ENCODE measurements at regions not wholly inside any gene's neighbourhood (a gene's known extent, or its start where the extent isn't known, plus 50 kb on each side); places are given as distances from the start of the nearest gene placed in this dataset.
"Not testable (repeated sequence)": the region's sequence is repeated elsewhere in the genome, so short reads cannot be mapped to it uniquely, and the experiment has no call there.

- DNase-seq: no peak
Observed at GRCh38 chr4:124019749-124020549, 623.4 kb downstream of the SPRY1 start.

GRCh38 chr4:124025000-124025399 lies 628.4 kb downstream of the SPRY1 start:
- no peak for DNase-seq

DNA sequence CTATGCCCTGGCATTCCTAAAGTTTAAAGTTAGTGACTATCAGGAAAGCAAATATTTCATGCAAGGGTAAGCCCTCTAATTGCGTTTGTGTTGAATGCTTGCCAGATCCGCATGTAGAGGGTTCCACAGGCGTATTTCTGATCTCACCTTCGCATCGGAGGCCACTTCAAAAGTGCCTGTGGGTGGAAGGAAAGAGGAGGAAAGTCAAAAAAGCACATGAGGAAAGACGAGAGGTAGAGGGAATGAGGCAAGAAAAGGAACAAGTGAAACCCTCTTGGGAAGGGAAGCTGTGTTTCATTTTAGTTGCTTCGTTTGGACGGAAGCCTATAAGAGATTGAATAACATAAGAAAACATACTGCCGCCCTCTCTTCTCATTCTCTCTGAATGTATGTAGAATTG lies 628.8 kb downstream of the SPRY1 start:
- DNase-seq: no peak

- DNase-seq: no peak
Observed at GRCh38 chr4:124028182-124028581, 631.6 kb downstream of the SPRY1 start.

DNA sequence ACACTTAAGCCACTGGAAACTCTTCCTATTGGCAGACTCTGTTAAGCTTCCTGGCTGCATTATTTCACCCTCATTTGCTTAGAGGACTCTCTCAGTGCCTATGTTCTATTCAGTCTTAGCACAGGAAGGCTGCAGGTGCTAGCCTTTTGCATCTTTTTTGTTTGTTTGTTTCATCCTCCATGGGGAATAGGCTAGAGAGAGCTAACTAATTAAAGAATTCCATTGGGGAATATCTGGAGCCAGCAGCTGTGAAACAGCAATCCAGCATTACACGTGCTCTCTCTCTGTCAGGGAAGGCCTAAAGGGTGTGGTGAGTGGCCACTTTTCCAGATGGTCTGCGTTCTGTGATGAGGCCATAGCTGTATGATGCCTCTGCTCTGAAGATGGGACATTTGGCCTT lies 633.6 kb downstream of the SPRY1 start:
- no peak for DNase-seq

DNA sequence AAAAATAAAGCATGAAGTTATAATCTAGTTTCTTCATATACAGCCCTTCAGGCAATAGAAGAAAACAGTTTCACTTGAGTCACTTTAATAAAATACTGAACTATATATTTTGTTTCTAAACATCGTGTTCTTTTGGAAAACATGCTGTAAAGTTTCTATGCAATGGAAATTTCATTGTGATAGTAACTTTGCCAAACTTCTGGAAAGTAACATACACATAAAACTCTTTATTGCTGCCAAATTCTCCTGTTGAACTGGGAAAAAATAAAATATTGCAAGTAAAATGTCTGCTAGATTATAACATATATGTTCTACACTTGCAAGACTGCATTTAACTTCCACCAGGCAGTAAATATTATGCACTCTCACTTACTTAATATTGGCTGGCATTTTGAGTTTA lies 635.4 kb downstream of the SPRY1 start:
- no peak for DNase-seq

DNA sequence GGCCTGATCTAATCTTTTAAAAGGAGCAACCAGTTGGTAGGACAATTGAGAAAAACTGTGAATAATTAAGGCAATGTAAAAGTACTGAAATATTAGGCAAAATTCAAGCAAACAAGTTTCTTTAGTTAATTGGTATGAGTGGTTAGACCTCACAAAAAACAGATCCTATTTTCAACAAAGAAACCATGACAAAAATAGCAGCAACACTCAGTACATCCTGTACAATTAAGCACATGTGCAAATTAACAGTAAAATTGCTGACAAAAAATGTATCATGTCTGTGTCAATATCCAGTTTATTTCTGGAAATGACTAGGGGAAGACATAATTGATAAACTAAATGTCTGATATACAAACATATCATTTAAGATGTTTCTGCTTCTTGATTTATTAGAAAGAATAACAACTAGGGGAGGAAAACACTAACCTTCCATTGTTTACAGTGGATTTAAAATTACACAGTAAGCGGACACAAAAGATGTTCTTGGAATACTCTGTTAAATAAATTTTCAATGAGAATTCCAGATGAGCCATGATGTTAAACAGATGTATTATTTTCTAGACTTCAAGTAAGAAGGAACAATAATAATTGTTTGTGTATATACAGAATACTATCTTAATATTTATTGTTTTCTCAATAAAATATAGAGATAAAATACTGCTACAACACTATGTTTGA lies 638.9 kb downstream of the SPRY1 start:
- DNase-seq: no peak

- no peak for DNase-seq
Observed at GRCh38 chr4:124037236-124037635, 640.6 kb downstream of the SPRY1 start.

- DNase-seq: no peak
Observed at GRCh38 chr4:124044330-124044729, 647.7 kb downstream of the SPRY1 start.

DNA sequence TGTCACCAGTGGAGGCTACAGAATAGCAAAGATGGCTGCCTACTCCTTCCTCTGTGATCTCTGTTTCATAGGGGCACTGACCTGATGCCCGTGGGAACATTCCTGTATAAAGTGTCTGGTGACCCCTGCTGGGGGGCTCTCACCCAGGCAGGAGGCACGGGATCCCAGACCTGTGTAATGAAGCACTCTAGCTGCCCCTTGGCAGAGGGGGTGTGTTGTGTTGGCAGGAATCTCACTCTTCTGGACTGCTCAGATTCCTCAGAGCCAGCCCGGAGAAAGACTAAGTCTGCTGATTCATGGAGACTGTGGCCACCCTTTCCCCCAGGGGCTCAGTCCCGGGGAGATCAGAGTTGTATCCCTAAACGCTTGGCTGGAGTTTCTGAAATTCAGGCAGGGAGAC lies 648.3 kb downstream of the SPRY1 start:
- no peak for DNase-seq

DNA sequence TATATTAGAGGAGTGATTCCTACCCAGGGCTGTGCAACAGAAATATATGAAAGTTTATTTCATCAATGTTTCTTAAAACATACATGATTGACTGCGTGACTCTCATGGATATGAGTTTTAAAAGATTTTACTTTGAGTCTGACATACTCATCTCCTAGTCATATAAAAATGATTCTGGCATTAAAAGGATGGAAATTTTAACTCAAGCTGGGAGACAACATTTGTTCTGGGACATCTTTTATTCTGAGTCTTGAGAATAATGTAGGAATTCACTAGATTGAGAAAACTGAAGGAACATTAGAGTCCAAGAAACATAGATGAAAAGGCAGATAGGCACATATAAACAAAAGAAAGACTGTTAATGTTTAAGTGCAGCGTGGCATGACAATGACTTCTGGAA lies 649.6 kb downstream of the SPRY1 start:
- no peak for DNase-seq

GRCh38 chr4:124053872-124054538 lies 657.4 kb downstream of the SPRY1 start:
- DNase-seq: no peak

GRCh38 chr4:124055336-124055735 lies 657.2 kb downstream of the ANKRD50 start:
- DNase-seq: no peak

DNA sequence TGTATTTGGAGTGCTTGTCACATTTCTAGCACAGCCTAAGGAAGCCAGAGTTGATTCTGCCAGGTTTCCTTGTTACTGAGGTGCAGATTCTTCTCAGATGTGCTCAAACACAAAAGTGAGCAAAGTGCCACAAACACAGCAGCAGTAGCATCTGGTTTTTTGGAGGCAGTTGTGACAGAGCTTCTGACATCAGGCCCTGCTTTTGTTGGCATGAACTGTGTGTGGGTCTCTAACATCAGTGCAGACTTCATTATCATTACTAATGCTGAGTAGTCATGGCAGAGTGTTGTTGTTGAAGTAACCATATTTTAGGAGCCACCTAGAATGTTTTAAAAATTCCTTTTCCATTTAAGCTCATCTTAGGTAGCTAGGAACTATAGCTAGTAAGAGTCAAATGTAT lies 656.6 kb downstream of the ANKRD50 start:
- DNase-seq: no peak

GRCh38 chr4:124060261-124060918 lies 652.1 kb downstream of the ANKRD50 start:
- DNase-seq: no peak

GRCh38 chr4:124061413-124061812 lies 651.1 kb downstream of the ANKRD50 start:
- no peak for DNase-seq

DNA sequence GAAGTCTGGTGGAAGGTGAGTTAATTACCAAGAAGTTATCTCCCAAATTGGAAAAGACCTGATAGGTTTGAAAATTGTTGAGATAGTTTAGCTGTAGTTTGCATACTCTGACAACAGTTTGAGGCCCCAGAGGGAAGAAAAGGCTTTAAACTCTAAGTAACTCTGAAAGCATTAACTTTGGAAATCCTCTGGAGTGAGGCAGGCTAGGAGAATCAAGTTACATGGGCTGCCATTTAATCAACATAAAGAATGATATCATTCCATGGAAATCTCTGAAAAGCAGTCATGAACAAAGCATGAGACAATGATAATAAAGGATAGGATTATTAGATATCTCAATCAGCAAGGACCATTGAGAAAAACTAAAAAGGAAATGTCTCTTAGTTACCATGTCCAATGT lies 647.1 kb downstream of the ANKRD50 start:
- DNase-seq: no peak

- DNase-seq: no peak
Observed at GRCh38 chr4:124065936-124066335, 646.6 kb downstream of the ANKRD50 start.

DNA sequence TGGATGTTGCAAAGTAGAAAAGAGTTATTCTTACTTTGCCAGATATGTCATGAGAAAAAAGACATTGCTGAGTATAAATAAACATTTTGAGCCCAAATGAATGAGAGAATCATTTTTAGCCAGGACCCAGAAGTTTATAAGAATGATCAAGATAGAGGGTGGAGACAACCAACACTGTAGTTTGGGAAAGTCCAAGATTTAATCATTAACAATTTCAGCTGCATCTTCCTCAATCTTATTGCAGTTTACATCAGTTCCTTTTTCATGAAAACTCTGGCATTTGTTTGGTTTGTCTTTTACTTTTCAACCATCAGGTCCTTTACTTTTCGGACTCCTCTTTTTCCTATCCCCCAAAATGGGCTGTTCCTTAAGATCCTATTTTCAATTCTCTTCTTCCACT lies 645.9 kb downstream of the ANKRD50 start:
- no peak for DNase-seq

DNA sequence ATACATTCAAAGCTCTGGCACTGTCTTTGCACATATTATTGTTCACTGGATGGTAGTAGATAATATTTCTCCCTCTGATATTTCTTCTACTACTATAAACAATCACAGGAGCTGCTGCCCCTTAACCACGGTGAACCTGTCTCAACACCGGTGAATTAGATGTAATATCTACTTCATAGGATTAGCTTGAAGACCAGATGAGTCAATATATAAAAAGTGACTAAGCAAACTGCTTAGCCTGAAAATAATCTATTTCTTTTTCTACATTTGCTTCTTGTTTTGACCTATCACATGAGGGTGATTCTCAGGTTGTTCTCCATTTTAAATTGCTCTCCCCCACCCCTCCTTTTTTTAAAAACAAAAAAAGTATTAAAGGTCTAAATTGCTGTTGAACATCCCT lies 645.5 kb downstream of the ANKRD50 start:
- no peak for DNase-seq

- no peak for DNase-seq
Observed at GRCh38 chr4:124070688-124071484, 641.6 kb downstream of the ANKRD50 start.

DNA sequence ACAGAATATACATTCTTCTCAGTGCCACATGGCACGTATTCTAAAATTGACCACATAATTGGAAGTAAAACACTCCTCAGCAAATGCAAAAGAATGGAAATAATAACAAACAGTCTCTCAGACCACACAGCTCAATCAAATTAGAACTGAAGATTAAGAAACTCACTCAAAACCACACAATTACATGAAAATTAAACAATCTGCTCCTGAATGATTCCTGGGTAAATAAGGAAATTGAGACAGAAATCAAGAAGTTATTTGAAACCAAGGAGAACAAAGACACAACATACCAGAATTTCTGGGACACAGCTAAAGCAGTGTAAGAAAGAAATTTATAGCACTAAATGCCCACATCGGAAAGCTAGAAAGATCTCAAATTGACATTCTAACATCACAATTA lies 637.3 kb downstream of the ANKRD50 start:
- DNase-seq: not testable (repeated sequence)

Measured in 8988T (cell line).